ENCODE measurements at regions not wholly inside any gene's neighbourhood (a gene's known extent, or its start where the extent isn't known, plus 50 kb on each side); places are given as distances from the start of the nearest gene placed in this dataset.
"Not testable (repeated sequence)": the region's sequence is repeated elsewhere in the genome, so short reads cannot be mapped to it uniquely, and the experiment has no call there.

DNA sequence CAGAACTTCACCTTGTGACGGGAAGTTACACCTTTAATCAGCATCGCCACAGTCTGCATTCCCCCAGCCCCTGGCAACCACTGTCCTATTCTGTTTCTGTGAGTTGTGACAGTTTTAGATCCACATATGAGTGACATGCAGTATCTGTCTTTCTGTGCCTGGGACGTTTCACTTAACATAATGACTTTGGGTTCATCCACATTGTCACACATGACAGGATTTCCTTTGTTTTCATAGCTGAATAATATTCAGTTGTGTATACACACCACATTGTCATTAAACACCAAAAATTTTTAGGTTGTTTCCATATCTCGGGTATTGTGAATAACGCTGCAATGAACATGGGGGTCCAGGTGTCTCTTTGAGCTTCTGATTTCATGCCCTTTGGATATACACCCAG is 62.6 kb upstream of the BDH1 start:
- H3K27me3 ChIP-seq; H3K4me1 ChIP-seq; H3K9me3 ChIP-seq; H3K4me3 ChIP-seq; DNase-seq; H3K27ac ChIP-seq; intact Hi-C loops (cut with DNase I): not testable (repeated sequence)
- peaks cover 0 to 90% (median 45%) of the 10 kb centered on the region in 3 donors for H3K36me3 ChIP-seq
- WGBS, 2 donors = 78 to 84% methylated on average over 5 of the region's 5 CpGs

DNA sequence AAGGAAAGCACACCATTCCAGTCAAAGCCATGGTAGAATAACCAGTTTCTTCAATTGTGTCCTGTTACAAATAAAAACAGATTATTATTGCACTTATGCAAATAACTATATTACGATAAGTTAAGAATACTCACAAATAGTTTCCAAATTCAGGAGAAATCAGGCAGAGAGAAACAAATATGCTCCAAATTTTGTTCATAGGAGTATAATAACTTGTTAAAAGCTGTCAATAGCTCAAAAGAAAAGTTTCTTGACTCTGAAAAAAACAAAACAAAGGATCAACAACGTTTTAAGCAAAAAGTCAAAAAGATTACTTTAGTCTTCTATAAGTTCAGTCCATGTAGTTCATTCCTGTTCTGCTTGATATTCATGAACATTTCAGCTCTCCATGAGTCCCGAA is 59.7 kb upstream of the BDH1 start:
- H3K27ac ChIP-seq = no peak overlapping the region
- peaks cover 0 to 97% (median 50%) of the 10 kb centered on the region in 3 donors for H3K36me3 ChIP-seq
- no peak for DNase-seq
- intact Hi-C loops (cut with DNase I) = no loop called here
- H3K9me3 ChIP-seq = no peaks in the 10 kb centered on the region
- no peaks in the 10 kb centered on the region for H3K4me1 ChIP-seq
- TF ChIP-seq, protein P1, sequence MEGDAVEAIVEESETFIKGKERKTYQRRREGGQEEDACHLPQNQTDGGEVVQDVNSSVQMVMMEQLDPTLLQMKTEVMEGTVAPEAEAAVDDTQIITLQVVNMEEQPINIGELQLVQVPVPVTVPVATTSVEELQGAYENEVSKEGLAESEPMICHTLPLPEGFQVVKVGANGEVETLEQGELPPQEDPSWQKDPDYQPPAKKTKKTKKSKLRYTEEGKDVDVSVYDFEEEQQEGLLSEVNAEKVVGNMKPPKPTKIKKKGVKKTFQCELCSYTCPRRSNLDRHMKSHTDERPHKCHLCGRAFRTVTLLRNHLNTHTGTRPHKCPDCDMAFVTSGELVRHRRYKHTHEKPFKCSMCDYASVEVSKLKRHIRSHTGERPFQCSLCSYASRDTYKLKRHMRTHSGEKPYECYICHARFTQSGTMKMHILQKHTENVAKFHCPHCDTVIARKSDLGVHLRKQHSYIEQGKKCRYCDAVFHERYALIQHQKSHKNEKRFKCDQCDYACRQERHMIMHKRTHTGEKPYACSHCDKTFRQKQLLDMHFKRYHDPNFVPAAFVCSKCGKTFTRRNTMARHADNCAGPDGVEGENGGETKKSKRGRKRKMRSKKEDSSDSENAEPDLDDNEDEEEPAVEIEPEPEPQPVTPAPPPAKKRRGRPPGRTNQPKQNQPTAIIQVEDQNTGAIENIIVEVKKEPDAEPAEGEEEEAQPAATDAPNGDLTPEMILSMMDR (IDR thresholded peaks at IDR 0.05) = no peak
- no peak for TF ChIP-seq POLR2A (IDR thresholded peaks at IDR 0.05)
- H3K4me3 ChIP-seq = no peak overlapping the region
- no peaks in the 10 kb centered on the region for H3K27me3 ChIP-seq
- WGBS, 2 donors = 85 to 97% methylated on average over 3 of the region's 3 CpGs

DNA sequence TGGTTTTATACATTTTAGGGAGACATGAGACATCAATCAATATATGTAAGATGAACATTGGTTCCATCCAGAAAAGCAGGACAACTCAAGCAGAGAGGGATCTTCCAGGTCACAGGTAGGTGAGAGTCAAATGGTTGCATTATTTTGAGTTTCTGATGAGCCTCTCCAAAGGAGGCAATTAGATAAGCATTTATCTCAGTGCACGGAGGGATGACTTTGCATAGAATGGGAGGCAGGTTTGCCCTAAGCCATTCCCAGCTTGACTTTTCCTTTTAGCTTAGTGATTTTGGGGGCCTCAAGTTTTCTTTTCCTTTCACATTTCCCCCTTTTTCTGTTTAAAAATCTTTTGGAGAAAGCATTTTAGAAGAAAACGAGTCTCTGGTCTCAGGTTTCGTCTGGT is 58.4 kb upstream of the BDH1 start:
- H3K9me3 ChIP-seq; H3K4me1 ChIP-seq; H3K27me3 ChIP-seq; H3K27ac ChIP-seq; DNase-seq; H3K4me3 ChIP-seq; intact Hi-C loops (cut with DNase I): not testable (repeated sequence)
- 86% methylated on average over 3 of the region's 3 CpGs for WGBS, 2 donors
- H3K36me3 ChIP-seq = peaks cover 0 to 97% (median 41%) of the 10 kb centered on the region in 3 donors

DNA sequence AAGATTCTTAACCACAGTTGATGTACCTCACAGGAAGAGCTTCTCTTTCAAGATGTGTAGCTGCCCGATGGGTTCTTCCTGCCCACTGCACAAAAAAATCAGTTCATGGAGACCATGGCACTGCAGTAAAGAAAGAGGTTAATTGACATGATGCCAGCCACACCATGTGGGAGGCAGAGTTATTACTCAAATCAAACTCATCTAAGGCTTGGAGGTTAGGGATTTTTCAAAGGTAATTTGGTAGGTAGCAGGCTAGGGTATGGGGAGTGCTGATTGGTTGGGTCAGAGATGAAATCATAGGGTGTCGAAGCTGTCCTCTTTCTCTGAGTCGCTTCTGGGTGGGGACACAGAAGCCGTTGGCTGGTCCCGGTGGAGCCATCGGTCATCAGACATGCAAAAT is 57.4 kb upstream of the BDH1 start:
- no peak for DNase-seq
- 68 to 84% methylated on average over 6 of the region's 6 CpGs for WGBS, 2 donors
- Histone ChIP-seq H3K27me3 (no peaks in the 10 kb centered on the region), H3K4me1 (no peaks in the 10 kb centered on the region), H3K4me3 (no peak overlapping the region), H3K27ac (no peak overlapping the region), H3K36me3 (peaks cover 0 to 97% (median 47%) of the 10 kb centered on the region in 3 donors), H3K9me3 (no peaks in the 10 kb centered on the region)
- TF ChIP-seq, protein P1 (IDR thresholded peaks at IDR 0.05) = no peak
- no peak for TF ChIP-seq POLR2A (IDR thresholded peaks at IDR 0.05)
- intact Hi-C loops (cut with DNase I) = no loop called here

DNA sequence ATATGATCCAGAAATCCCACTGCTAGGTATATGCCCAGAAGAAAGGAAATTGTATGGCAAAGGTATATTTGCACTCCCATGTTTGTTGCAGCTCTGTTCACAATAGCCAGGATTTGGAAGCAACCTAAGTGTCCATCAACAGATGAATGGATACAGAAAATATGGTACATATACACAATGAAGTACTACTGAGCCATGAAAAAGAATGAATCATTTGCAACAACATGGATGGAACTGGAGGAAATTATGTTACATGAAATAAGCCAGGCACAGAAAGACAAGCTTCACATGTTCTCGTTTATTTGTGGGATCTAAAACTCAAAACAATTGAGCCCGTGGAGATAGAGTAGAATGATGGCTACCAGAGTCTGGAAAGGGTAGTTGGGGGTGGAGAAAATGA is 55.5 kb upstream of the BDH1 start:
- H3K4me1 ChIP-seq = no peaks in the 10 kb centered on the region
- no peak overlapping the region for H3K4me3 ChIP-seq
- H3K27me3 ChIP-seq = no peaks in the 10 kb centered on the region
- no peaks in the 10 kb centered on the region for H3K9me3 ChIP-seq
- no peak for TF ChIP-seq POLR2A (IDR thresholded peaks at IDR 0.05)
- TF ChIP-seq, protein P1 (IDR thresholded peaks at IDR 0.05) = no peak
- no peak for DNase-seq
- 95 to 97% methylated on average over 2 of the region's 2 CpGs for WGBS, 2 donors
- H3K27ac ChIP-seq = no peak overlapping the region
- intact Hi-C loops (cut with DNase I) = no loop called here
- peaks cover 0 to 99% (median 56%) of the 10 kb centered on the region in 3 donors for H3K36me3 ChIP-seq

DNA sequence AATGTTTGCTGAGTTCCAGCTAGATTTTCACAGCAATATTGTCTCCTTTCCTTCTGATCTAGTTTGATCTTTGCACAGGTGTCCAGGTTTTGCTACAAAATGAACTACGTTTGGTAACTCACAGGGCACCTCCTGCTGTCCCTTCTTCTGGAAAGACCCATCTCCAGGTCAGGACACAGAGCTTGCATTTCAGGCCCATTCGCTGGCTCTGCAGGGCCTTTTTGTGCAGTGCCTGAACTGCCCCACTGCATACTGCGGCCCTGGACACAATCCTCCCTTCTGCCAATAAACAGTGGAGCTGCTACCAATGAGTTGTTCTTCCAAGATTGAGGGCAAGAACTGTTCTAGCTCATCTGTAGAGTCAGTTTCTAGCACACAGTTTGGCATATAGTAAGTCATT is 50.7 kb upstream of the BDH1 start:
- no peak overlapping the region for H3K27ac ChIP-seq
- no peaks in the 10 kb centered on the region for H3K27me3 ChIP-seq
- H3K4me3 ChIP-seq = no peak overlapping the region
- intact Hi-C loops (cut with DNase I) = no loop called here
- 87 to 90% methylated on average over 2 to 3 of the region's 3 CpGs for WGBS, 2 donors
- no peaks in the 10 kb centered on the region for H3K4me1 ChIP-seq
- no peak for TF ChIP-seq POLR2A (IDR thresholded peaks at IDR 0.05)
- TF ChIP-seq, protein P1 (IDR thresholded peaks at IDR 0.05) = no peak
- DNase-seq = no peak
- H3K9me3 ChIP-seq = no peaks in the 10 kb centered on the region
- peaks cover 0 to 84% (median 25%) of the 10 kb centered on the region in 3 donors for H3K36me3 ChIP-seq

All from esophagus squamous epithelium (tissue), 5 donors.